Fibroblast of the aortic adventitia (primary cell): ENCODE measurements at regions not wholly inside any gene's neighbourhood (a gene's known extent, or its start where the extent isn't known, plus 50 kb on each side); places are given as distances from the start of the nearest gene placed in this dataset.

ENCODE experiments used
- DNase-seq: peaks from one replicate; pipeline ENCODE4 v3.0.0-alpha.2; 2010; ENCODE audit warnings: low read depth
- H3K4me3 ChIP-seq: 2 replicates; pipeline ENCODE4 v1.5.1; 2011; ENCODE audit warnings: low read depth, mild to moderate bottlenecking, control low read depth, low read length, moderate library complexity
- CTCF ChIP-seq: IDR thresholded peaks from 2 replicates; pipeline ENCODE4 v1.5.1; 2011; ENCODE audit warnings: mild to moderate bottlenecking, low read length, control low read depth, inconsistent platforms; ENCODE audit not compliant: insufficient read depth

GRCh38 chr9:129377931-129378661, 200.0 kb upstream of the IER5L start:
- no peak for TF ChIP-seq CTCF
- H3K4me3 ChIP-seq = no peak overlapping the region
- DNase-seq = no peak

- TF ChIP-seq CTCF = no peak
- H3K4me3 ChIP-seq = no peak overlapping the region
- DNase-seq = no peak
These were observed 199.1 kb upstream of the IER5L start for GRCh38 chr9:129377181-129377580.

GRCh38 chr9:129375845-129376244, 197.8 kb upstream of the IER5L start:
- DNase-seq = no peak
- no peak overlapping the region for H3K4me3 ChIP-seq
- no peak for TF ChIP-seq CTCF

GRCh38 chr9:129374651-129375050, 196.6 kb upstream of the IER5L start:
- no peak for TF ChIP-seq CTCF

GRCh38 chr9:129374231-129374630, 196.2 kb upstream of the IER5L start:
- H3K4me3 ChIP-seq = no peak overlapping the region
- no peak for DNase-seq
- TF ChIP-seq CTCF = no peak

More at GRCh38 chr9:129374651-129375050, 196.6 kb upstream of the IER5L start:
- DNase-seq = no peak
- H3K4me3 ChIP-seq = no peak overlapping the region

GRCh38 chr9:129373361-129373760, 195.3 kb upstream of the IER5L start:
- TF ChIP-seq CTCF = no peak
- DNase-seq = no peak
- H3K4me3 ChIP-seq = no peak overlapping the region

- no peak for TF ChIP-seq CTCF
- H3K4me3 ChIP-seq = no peak overlapping the region
- DNase-seq = no peak
These were observed 192.7 kb upstream of the IER5L start for GRCh38 chr9:129370770-129371169.
